K562 (cell line): ENCODE measurements at regions not wholly inside any gene's neighbourhood (a gene's known extent, or its start where the extent isn't known, plus 50 kb on each side); places are given as distances from the start of the nearest gene placed in this dataset.

ENCODE experiments used
- BHLHE40 ChIP-seq: IDR thresholded peaks from 2 replicates; pipeline ENCODE4 v1.6.1; 2011; ENCODE audit warnings: low read length, improper control_type of control experiment
- CBX2 ChIP-seq: fragments of 200-600 bp; sonication (generic); IDR thresholded peaks from one replicate; pipeline ENCODE4 v1.6.1; 2012; ENCODE audit warnings: mild to moderate bottlenecking, low read length, inconsistent platforms; ENCODE audit not compliant: insufficient read depth, poor library complexity, severe bottlenecking
- CLOCK ChIP-seq: fragments of 250-450 bp; sonication (Bioruptor Pico); IDR thresholded peaks from 2 replicates; pipeline ENCODE4 v1.4.0; 2020; ENCODE audit warnings: mild to moderate bottlenecking, moderate library complexity, borderline replicate concordance
- FOXA1 ChIP-seq: fragments of 450-650 bp; IDR thresholded peaks from 2 replicates; pipeline ENCODE4 v1.6.1; 2016; ENCODE audit warnings: mild to moderate bottlenecking, borderline replicate concordance
- FOXJ3 ChIP-seq: sonication (generic); formaldehyde crosslinking; IDR thresholded peaks from 2 replicates; pipeline ENCODE4 v1.4.0; 2020; ENCODE audit warnings: mild to moderate bottlenecking, missing genetic modification reagents
- HEY1 ChIP-seq: fragments of 250-450 bp; sonication (Bioruptor Pico); IDR thresholded peaks from 2 replicates; pipeline ENCODE4 v1.5.0; 2020; ENCODE audit warnings: mild to moderate bottlenecking, moderate library complexity, borderline replicate concordance
- KLF1 ChIP-seq: fragments of 450-650 bp; IDR thresholded peaks from 2 replicates; pipeline ENCODE4 v1.6.1; 2016; ENCODE audit warnings: missing genetic modification characterization, missing compliant biosample characterization
- KLF13 ChIP-seq: fragments of 450-650 bp; IDR thresholded peaks from 2 replicates; pipeline ENCODE4 v1.6.1; 2016; ENCODE audit warnings: missing genetic modification characterization, low read depth, mild to moderate bottlenecking, missing compliant biosample characterization, moderate library complexity, borderline replicate concordance
- KLF6 ChIP-seq: fragments of 250-450 bp; sonication (Bioruptor Pico); IDR thresholded peaks from 2 replicates; pipeline ENCODE4 v1.4.0; 2020; ENCODE audit warnings: mild to moderate bottlenecking, moderate library complexity, borderline replicate concordance
- L3MBTL2 ChIP-seq: fragments of 450-650 bp; IDR thresholded peaks from 2 replicates; pipeline ENCODE4 v1.6.1; 2016; ENCODE audit warnings: mild to moderate bottlenecking, moderate library complexity
- MAFK ChIP-seq: IDR thresholded peaks from 2 replicates; pipeline ENCODE4 v1.6.1; 2011; ENCODE audit warnings: low read length, improper control_type of control experiment
- MCM5 ChIP-seq: fragments of 450-650 bp; IDR thresholded peaks from 2 replicates; pipeline ENCODE4 v1.6.1; 2016; ENCODE audit warnings: low read depth
- NEUROD1 ChIP-seq: fragments of 150-350 bp; IDR thresholded peaks from 2 replicates; pipeline ENCODE4 v1.6.1; 2014; ENCODE audit warnings: borderline replicate concordance, low read length, low read depth; ENCODE audit not compliant: partially characterized antibody
- PCBP1 ChIP-seq: fragments of 200-400 bp; formaldehyde crosslinking; IDR thresholded peaks from 2 replicates; pipeline ENCODE4 v1.6.1; 2018; ENCODE audit warnings: mild to moderate bottlenecking, low read depth, low read length; ENCODE audit not compliant: poor library complexity, severe bottlenecking
- RBFOX2 ChIP-seq: fragments of 200-400 bp; formaldehyde crosslinking; IDR thresholded peaks from 2 replicates; pipeline ENCODE4 v1.6.1; 2017; ENCODE audit warnings: low read depth, mild to moderate bottlenecking, low read length, moderate library complexity
- SMAD1 ChIP-seq: fragments of 150-350 bp; IDR thresholded peaks from 2 replicates; pipeline ENCODE4 v1.6.1; 2014; ENCODE audit warnings: low read length, low read depth; ENCODE audit not compliant: partially characterized antibody
- ZNF232 ChIP-seq: sonication (generic); formaldehyde crosslinking; IDR thresholded peaks from 2 replicates; pipeline ENCODE4 v1.8.0; 2022; ENCODE audit warnings: mild to moderate bottlenecking, missing genetic modification reagents
- ZNF253 ChIP-seq: fragments of 250-450 bp; sonication (Bioruptor Pico); conservative IDR thresholded peaks from 2 replicates; pipeline ENCODE4 v1.6.1; 2021; ENCODE audit warnings: mild to moderate bottlenecking
- TF ChIP-seq, protein P1 (sequence below): fragments of 250-450 bp; sonication (Bioruptor Pico); IDR thresholded peaks from 2 replicates; pipeline ENCODE4 v1.5.0; 2021; ENCODE audit warnings: mild to moderate bottlenecking, moderate library complexity
- TF ChIP-seq, protein P2 (sequence below): fragments of 250-450 bp; sonication (Bioruptor Pico); IDR thresholded peaks from 2 replicates; pipeline ENCODE4 v1.5.0; 2021
- TF ChIP-seq, protein P3 (sequence below), 2 experiments: IDR thresholded peaks; 2 replicates each; pipeline ENCODE4 v1.6.1; 2011; ENCODE audit warnings: borderline replicate concordance in 1 of 2, control low read depth in 1 of 2, low read depth in 1 of 2, low read length in 1 of 2, mild to moderate bottlenecking in 1 of 2, mixed read lengths in 1 of 2, moderate library complexity in 1 of 2; ENCODE audit not compliant: insufficient read depth in 1 of 2, insufficient read length in 1 of 2, poor library complexity in 1 of 2, severe bottlenecking in 1 of 2; ENCODE audit errors: extremely low read depth in 1 of 2

- TF ChIP-seq CLOCK (0 out of 2 replicates have a peak, but pooled peaks have one; percentile 43), RBFOX2 (peak; percentile 76), CBX2 (no peak), FOXA1 (no peak), FOXJ3 (CRISPR knock-in tag) (no peak), KLF6 (CRISPR knock-in tag) (peak; percentile 76; the same call in 1 of the 2 replicates), MCM5 (no peak), NEUROD1 (no peak), BHLHE40 (no peak), HEY1 (CRISPR knock-in tag) (peak; percentile 55; the same call in 1 of the 2 replicates), KLF13 (no peak), ZNF253 (no peak), L3MBTL2 (no peak), PCBP1 (no peak), SMAD1 (no peak), KLF1 (tag) (no peak), ZNF232 (CRISPR knock-in tag) (no peak), MAFK (no peak)
- TF ChIP-seq, protein P1, sequence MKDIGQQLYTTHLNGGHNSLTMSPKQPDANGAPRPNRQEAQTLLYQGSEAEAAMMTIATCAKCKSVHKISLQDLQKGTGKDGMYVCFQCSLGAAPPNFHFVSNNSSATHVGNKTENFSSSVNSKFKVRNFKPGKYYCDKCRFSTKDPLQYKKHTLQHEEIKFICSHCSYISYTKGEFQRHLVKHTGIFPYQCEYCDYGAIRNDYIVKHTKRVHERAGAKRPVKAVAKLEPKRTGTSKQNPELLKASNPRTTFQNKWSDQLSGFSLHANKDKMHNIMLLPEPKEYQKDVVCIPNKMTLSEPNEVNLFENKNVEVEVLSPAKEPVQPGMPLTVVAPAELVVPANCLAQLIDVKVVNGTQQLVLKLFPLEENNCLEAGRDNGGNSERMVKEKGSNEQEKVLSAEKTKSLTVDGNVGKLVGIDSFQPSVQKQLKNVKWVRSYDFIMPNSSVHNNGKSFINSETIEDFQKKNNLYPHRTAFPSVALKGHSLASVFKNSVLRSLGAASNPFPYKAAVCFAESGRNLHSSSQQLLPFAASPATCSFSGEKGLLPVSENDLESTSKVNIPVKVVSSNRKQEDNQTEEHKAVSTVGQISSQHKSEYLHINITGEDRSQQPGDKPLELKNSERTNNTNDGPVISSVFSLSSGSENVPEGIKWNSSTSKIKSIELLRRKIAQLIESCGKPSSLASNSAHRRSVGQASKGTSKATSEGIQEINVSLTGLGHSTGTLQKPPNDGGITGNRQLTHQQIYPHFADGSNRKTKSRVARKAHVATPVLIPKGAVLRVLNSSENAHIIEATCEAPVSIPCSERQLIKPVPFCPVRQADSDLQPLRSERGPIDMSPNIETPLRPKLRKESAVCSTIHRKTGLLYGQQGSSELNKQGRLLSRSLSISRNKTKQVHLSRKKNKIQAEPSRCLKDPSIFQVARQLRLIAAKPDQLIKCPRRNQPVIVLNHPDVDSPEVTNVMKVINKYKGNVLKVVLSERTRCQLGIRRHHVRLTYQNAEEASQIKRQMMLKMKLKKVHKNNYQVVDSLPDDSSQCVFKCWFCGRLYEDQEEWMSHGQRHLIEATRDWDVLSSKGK (CRISPR knock-in tag) = no peak
- TF ChIP-seq, protein P2, sequence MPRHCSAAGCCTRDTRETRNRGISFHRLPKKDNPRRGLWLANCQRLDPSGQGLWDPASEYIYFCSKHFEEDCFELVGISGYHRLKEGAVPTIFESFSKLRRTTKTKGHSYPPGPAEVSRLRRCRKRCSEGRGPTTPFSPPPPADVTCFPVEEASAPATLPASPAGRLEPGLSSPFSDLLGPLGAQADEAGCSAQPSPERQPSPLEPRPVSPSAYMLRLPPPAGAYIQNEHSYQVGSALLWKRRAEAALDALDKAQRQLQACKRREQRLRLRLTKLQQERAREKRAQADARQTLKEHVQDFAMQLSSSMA (CRISPR knock-in tag) = no peak
- TF ChIP-seq, protein P3, sequence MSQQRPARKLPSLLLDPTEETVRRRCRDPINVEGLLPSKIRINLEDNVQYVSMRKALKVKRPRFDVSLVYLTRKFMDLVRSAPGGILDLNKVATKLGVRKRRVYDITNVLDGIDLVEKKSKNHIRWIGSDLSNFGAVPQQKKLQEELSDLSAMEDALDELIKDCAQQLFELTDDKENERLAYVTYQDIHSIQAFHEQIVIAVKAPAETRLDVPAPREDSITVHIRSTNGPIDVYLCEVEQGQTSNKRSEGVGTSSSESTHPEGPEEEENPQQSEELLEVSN (IDR thresholded peaks at IDR 0.05; ENCODE audit: borderline replicate concordance in 1 of 2, extremely low read depth in 1 of 2, insufficient read depth in 1 of 2, insufficient read length in 1 of 2, low read depth in 1 of 2, low read length in 1 of 2, poor library complexity in 1 of 2, severe bottlenecking in 1 of 2) = no peak
These were observed 90.8 kb upstream of the PIK3CG start (continued) for GRCh38 chr7:106774213-106774767.
